Stimulated activated CD8-positive, alpha-beta memory T cell treated with anti-CD3 and anti-CD28 coated beads, Interleukin-12 subunit alpha, Interleukin-12 subunit beta, amount 100 ng/mL, for 4 hours (primary cell): ENCODE measurements at regions not wholly inside any gene's neighbourhood (a gene's known extent, or its start where the extent isn't known, plus 50 kb on each side); places are given as distances from the start of the nearest gene placed in this dataset.

Source experiments
- DNase-seq: peaks from one replicate; pipeline ENCODE4 v3.0.0-alpha.2; 2020; ENCODE audit warnings: low read depth

- no peak for DNase-seq
Measured at GRCh38 chr14:65250162-65250495, 147.8 kb upstream of the MAX start.

GRCh38 chr14:65251213-65251612 lies 148.9 kb upstream of the MAX start:
- no peak for DNase-seq

- DNase-seq = no peak
Measured at GRCh38 chr14:65252482-65253255, 150.4 kb upstream of the MAX start.

- DNase-seq = no peak
Measured at GRCh38 chr14:65255029-65255545, 152.8 kb upstream of the MAX start.

GRCh38 chr14:65255583-65256461 lies 153.5 kb upstream of the MAX start:
- no peak for DNase-seq

GRCh38 chr14:65256714-65257113 lies 154.4 kb upstream of the MAX start:
- no peak for DNase-seq

- DNase-seq = no peak
Measured at GRCh38 chr14:65257425-65257824, 155.1 kb upstream of the FUT8 start.

DNA sequence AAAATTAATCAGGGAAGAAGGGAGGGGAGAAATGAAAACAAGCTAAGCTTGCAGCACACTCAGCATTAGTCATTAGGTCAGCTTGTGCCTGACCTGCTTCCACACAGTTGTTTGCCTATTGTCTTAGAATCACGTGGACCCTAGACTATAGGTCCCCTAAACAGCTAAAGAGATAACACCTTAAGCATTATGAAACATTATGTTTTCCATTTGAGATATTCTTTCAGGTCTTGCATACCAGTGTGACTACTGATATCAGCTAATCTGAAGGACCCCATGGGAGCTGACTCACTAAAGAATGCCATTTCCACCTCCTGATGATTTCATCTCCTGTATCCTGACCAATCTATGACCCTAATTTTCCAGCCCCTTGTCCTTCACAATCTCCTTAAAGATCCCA lies 154.1 kb upstream of the FUT8 start:
- no peak for DNase-seq

GRCh38 chr14:65259000-65259399 lies 153.5 kb upstream of the FUT8 start:
- DNase-seq = no peak

DNA sequence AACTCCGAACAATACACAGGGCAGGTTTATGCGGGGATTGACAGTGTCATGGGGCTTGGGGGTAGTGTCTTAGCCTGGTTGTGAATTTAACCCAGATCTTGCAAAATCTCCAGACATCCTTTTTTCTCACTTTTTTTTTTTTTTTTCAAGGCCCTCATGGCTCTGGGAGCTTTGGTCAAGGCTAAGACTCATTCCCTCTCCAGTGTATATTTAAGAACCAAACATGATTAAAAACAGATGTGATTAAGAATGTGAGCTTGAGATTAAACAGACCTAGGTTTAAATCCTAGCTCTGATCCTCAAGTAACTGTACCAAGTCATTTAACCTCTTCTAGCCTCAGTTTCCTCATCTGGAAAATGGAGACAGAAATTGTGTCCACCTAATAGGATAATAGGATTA lies 151.7 kb upstream of the FUT8 start:
- no peak for DNase-seq

DNA sequence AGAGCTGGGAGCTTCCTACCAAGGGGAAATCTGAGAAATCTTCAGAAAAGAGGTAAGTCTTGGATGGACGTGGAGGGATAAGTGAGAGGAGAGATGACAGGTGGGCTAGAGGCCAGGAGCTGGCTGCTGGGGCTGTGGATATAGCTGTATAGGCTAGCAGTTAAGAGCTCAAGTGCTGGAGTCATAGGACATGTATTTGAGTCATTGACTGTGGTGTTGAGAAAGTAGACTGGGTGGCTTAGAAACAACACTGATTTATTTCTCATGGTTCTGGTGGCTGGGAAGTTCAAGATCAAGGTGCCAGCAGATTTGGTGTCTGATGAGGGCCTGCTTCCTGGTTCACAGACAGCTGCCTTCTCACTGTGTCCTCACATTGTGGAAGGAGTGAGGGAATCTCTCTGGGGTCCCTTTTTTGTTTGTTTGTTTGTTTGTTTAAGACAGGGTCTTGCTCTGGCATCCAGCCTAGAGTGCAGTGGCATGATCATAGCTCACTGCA lies 151.1 kb upstream of the FUT8 start:
- DNase-seq = no peak

DNA sequence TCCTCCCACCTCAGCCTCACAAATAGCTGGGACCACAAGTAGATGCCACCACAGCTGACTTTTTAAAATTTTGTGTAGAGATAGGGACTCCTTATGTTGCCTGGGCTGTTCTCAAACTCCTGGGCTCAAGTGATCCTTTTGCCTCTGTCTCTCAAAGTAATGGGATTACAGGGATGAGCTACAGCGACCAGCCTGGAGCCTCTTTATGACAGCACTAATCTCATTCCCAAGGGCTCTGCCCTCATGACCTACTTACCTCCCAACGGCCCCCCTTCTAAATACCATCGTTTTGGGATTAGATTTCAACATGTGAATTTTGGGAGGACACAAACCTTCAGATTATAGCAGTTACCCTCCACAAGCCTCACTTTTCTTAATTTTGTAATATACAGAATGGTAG lies 150.6 kb upstream of the FUT8 start:
- DNase-seq = no peak

DNA sequence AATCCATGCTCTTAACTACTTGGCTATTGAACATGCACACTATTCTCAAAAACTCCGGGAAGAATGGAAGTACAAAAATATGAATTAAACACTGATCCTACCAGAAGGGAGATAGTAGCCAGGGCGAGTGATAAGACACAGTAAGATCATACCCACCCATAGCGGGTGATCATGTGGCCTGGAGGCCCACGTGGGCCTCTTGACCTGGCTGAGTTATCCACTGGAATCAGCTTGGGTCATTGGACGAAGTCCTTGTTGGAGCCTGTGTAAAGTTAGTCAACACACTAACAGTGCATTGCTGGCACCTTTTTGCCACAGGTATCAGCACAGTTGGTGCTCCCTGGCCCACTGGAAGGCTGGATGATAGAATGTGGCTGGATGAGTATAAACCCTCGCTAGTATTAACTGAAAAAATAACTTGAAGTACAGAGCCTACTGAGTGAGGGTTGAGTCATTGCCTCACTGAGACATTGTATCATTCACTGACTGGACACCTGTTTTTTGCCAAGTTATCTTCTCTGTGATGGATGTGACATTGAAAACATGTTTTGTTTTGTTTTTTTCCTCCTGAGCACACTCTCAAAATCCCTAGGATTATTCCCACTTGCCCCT lies 149.2 kb upstream of the FUT8 start:
- no peak for DNase-seq

DNA sequence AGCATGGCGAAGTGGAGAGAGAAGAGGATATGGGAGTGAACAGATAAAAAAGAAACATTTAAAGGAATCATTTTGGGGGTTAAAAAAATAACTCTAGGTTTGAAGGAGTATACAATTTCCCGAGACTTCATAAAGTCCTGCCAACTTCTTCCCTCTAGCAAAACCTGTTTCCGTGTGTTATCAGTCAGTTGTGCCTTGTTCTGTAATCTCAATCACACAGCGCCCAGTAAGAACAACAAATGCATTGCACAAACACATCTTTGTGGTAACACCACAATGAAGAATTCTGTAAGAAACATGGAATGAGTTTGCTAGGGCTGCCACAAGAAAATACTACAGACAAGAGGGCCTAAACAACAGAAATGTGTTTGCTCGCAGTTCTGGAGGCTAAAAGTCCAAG lies 144.7 kb upstream of the FUT8 start:
- no peak for DNase-seq

DNA sequence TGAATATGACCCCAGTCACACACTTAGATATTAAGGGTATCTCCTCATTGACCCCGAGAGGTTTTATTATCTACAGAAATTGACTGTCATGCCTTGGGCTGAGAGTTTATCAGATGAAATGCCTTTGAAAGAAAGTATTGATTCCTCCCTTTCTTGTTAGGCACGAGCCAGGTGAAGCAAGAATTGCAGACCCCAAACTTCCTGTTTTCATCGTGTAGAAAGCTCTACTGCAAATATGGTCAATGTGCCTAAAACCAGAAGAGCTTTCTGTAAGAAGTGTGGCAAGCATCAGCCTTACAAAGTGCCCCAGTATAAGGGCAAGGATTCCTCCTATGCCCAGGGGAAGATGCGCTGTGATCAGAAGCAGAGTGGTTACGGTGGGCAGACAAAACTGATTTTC lies 143.9 kb upstream of the FUT8 start:
- no peak for DNase-seq

DNA sequence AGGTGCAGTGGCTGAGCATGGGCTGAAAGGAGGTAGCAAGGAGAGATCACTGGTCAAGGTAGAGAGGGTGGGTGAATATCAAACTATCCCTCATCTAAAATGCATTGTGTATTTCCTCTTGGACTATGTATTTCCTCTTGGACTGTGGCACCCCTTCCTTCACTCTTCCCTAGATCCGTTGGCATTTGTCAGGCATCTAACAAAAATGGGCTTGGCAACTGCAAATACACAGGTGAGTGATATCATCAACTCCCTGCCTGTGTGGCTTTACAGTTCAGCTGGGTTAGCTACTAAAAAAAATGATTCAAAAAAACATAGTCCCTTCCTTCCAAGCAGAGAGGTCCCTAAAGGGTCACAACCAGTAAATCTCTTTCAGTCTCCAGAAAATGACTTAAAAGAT lies 142.8 kb upstream of the FUT8 start:
- no peak for DNase-seq

- no peak for DNase-seq
Measured at GRCh38 chr14:65277027-65277426, 135.5 kb upstream of the FUT8 start.

DNA sequence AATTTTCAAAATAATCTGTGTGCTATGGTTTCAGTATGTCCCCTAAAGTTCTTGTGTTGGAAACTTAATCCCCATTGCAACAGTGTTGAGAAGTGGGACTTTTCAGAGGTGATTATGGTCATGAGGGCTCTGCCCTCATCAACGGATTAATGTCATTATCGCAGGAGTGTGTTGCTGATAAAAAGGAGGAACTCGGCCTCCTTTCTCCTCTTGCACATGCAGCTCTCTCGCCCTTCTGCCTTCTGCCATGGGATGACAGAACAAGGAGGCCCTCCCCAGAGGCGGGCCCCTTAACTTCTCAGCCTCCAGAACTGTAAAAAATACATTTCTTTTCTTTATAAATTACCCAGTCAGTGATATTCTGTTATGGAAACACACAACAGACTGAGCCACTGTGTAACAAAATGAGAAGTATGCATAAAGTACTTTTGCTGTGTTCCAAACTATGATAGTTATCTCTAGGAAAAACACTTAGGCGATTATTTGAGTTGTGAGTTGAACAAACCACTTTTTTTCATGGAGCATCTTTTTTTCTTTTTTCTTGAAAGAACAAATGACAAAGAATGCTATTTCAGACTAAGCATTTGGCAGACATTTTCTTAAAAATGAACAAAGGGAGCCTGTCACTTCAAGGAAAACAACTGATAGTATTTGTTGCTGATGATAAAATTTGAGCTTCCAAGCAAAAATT lies 134.8 kb upstream of the FUT8 start:
- DNase-seq = no peak

GRCh38 chr14:65278589-65278988 lies 133.9 kb upstream of the FUT8 start:
- no peak for DNase-seq

DNA sequence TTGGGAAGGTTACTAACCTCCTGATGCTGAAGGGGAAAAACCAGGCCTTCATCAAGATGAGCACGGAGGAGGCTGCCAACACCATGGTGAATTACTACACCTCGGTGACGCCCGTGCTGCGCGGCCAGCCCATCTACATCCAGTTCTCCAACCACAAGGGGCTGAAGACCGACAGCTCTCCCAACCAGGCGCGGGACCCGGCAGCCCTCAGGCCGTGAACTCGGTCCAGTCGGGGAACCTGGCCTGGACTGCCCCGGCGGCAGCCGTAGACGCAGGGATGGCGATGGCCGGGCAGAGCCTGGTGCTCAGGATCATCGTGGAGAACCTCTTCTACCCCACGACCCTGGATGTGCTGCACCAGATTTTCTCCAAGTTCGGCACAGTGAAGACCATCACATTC lies 133.0 kb upstream of the FUT8 start:
- DNase-seq = no peak

- no peak for DNase-seq
Measured at GRCh38 chr14:65279958-65280357, 132.6 kb upstream of the FUT8 start.

GRCh38 chr14:65280653-65281052 lies 131.9 kb upstream of the FUT8 start:
- DNase-seq = no peak
